Ascending aorta (tissue), 2 donors: ENCODE measurements at regions not wholly inside any gene's neighbourhood (a gene's known extent, or its start where the extent isn't known, plus 50 kb on each side); places are given as distances from the start of the nearest gene placed in this dataset.

Experiments
- DNase-seq, 2 donors: peaks; one replicate each; pipeline ENCODE4 v3.0.0-alpha.2; 2019; ENCODE audit warnings: low spot score in 2 of 2
- H3K27ac ChIP-seq, 2 donors: fragments of 200-600 bp; sonication (generic); one replicate each; pipeline ENCODE4 v1.5.1; 2016 to 2017; ENCODE audit warnings: mild to moderate bottlenecking in 1 of 2
- H3K27me3 ChIP-seq: fragments of 200-600 bp; sonication (generic); one replicate; pipeline ENCODE4 v1.5.1; 2017
- H3K36me3 ChIP-seq, 2 donors: fragments of 200-600 bp; sonication (generic); one replicate each; pipeline ENCODE4 v1.5.1; 2016
- H3K4me1 ChIP-seq, 2 donors: fragments of 200-600 bp; sonication (generic); one replicate each; pipeline ENCODE4 v1.5.1; 2016 to 2017; ENCODE audit warnings: mild to moderate bottlenecking in 1 of 2
- H3K4me3 ChIP-seq, 2 donors: fragments of 200-600 bp; sonication (generic); one replicate each; pipeline ENCODE4 v1.5.1; 2016 to 2017; ENCODE audit warnings: mild to moderate bottlenecking in 1 of 2
- H3K9me3 ChIP-seq, 2 donors: fragments of 200-600 bp; sonication (generic); one replicate each; pipeline ENCODE4 v1.5.1; 2016
- intact Hi-C: fragments of 100-400 bp; cut with DNase I; formaldehyde crosslinking; loops from one replicate; pipeline ENCODE4 v1.15.1; 2023
- TF ChIP-seq, protein P1 (sequence below), 3 experiments: fragments of 200-600 bp in 2 of 3; fragments of 450-650 bp in 1 of 3; sonication (generic) in 2 of 3; IDR thresholded peaks; one replicate each; pipeline ENCODE4 v1.5.1; 2016 to 2019; ENCODE audit warnings: antibody characterized with exemption in 3 of 3, mild to moderate bottlenecking in 1 of 3, moderate library complexity in 1 of 3

DNA sequence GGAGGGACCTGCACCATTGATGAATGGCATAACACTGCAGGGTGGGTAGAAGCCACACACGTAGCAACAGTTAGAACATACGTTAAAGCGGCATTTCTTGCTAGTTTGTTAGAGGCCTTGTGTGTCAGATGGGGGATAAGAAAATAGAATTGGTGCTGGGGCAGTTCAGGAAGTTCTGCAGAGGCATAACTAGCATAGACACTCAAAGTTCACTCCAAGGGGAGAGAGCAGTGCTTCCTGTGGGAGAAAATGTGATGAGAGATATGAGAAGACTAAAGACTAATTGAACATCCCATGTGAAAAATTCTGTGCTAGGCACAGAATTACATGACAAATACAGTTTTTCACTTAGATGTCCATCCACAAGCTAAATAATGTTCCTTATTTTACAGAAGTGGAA is 327.1 kb downstream of the ZNF621 start:
- Histone ChIP-seq H3K9me3 (no peaks in the 10 kb centered on the region), H3K4me1 (no peaks in the 10 kb centered on the region), H3K36me3 (no peaks in the 10 kb centered on the region), H3K27ac (no peak overlapping the region), H3K27me3 (no peaks in the 10 kb centered on the region), H3K4me3 (no peak overlapping the region)
- no peak for DNase-seq
- intact Hi-C loops = no loop called here
- TF ChIP-seq, protein P1, sequence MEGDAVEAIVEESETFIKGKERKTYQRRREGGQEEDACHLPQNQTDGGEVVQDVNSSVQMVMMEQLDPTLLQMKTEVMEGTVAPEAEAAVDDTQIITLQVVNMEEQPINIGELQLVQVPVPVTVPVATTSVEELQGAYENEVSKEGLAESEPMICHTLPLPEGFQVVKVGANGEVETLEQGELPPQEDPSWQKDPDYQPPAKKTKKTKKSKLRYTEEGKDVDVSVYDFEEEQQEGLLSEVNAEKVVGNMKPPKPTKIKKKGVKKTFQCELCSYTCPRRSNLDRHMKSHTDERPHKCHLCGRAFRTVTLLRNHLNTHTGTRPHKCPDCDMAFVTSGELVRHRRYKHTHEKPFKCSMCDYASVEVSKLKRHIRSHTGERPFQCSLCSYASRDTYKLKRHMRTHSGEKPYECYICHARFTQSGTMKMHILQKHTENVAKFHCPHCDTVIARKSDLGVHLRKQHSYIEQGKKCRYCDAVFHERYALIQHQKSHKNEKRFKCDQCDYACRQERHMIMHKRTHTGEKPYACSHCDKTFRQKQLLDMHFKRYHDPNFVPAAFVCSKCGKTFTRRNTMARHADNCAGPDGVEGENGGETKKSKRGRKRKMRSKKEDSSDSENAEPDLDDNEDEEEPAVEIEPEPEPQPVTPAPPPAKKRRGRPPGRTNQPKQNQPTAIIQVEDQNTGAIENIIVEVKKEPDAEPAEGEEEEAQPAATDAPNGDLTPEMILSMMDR (IDR thresholded peaks at IDR 0.05) = no peak

DNA sequence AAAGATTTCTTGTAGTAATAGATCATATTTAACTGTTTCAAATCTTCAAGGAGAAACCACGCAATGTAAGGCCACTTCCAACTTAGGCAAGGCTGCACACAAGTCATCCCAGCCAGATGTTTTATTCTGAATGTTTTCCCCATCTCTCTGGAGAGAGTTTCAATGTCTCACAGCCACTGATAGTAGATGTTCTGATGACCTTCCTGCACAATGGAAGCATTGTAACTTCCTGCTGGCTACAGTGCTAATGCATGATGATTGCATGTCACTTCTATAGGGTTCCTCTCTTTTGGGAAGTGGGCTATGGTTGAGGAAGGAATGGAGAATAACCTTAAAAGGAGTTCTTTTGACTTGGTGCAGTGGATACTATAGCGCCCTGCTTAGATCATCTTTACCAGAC is 328.0 kb downstream of the ZNF621 start:
- no peak for DNase-seq
- TF ChIP-seq, protein P1 (IDR thresholded peaks at IDR 0.05) = no peak
- Histone ChIP-seq H3K4me3 (no peak overlapping the region), H3K36me3 (no peaks in the 10 kb centered on the region), H3K27me3 (no peaks in the 10 kb centered on the region), H3K9me3 (no peaks in the 10 kb centered on the region), H3K4me1 (no peaks in the 10 kb centered on the region), H3K27ac (no peak overlapping the region)
- intact Hi-C loops = no loop called here

DNA sequence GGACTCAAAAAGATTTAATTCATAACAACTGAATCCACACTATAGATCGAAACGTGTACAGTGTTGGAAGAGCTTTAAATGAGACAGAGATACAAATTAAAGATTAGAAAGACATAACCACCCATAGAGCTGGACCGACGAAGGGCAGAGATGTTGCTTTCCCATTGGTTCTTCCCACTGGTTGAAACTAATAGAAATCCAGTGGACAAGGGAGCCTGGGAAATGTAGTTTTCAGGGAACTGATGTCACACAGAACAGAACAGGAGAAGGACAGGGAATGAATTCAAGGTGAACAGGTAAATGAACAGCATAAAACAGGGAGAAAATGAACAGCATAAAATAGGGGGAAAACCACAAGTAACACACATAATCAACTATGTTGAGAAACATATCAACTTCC is 328.7 kb downstream of the ZNF621 start:
- H3K27me3 ChIP-seq = no peaks in the 10 kb centered on the region
- DNase-seq = no peak
- TF ChIP-seq, protein P1 (IDR thresholded peaks at IDR 0.05) = no peak

DNA sequence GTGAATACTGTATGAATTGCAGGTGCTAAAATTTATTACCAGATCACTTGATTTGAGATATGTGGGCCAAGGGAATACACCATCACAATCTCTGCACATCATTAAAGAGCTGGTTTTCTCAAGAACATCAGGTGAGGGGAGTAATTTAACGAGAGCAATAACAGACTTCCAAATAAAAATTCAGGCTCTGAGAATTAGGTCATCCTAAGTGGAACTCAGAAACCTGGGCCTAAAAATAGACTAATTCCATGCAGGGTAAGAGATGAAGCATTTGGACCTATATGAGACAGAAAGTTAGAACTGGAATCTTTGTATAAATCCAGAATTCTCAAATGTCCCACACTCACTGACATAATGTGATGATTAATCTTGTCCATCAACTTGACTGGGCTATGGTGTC is 331.1 kb downstream of the ZNF621 start:
- no peak for DNase-seq
- no peaks in the 10 kb centered on the region for H3K27me3 ChIP-seq
- no peaks in the 10 kb centered on the region for H3K36me3 ChIP-seq
- no peak overlapping the region for H3K4me3 ChIP-seq
- H3K9me3 ChIP-seq = no peaks in the 10 kb centered on the region
- H3K4me1 ChIP-seq = no peaks in the 10 kb centered on the region
- TF ChIP-seq, protein P1 (IDR thresholded peaks at IDR 0.05) = no peak
- intact Hi-C loops = no loop called here
- H3K27ac ChIP-seq = no peak overlapping the region

More for the DNA sequence above, 328.7 kb downstream of the ZNF621 start:
- no peak overlapping the region for H3K27ac ChIP-seq
- intact Hi-C loops = no loop called here
- no peaks in the 10 kb centered on the region for H3K9me3 ChIP-seq
- no peak overlapping the region for H3K4me3 ChIP-seq
- H3K36me3 ChIP-seq = no peaks in the 10 kb centered on the region
- H3K4me1 ChIP-seq = no peaks in the 10 kb centered on the region

DNA sequence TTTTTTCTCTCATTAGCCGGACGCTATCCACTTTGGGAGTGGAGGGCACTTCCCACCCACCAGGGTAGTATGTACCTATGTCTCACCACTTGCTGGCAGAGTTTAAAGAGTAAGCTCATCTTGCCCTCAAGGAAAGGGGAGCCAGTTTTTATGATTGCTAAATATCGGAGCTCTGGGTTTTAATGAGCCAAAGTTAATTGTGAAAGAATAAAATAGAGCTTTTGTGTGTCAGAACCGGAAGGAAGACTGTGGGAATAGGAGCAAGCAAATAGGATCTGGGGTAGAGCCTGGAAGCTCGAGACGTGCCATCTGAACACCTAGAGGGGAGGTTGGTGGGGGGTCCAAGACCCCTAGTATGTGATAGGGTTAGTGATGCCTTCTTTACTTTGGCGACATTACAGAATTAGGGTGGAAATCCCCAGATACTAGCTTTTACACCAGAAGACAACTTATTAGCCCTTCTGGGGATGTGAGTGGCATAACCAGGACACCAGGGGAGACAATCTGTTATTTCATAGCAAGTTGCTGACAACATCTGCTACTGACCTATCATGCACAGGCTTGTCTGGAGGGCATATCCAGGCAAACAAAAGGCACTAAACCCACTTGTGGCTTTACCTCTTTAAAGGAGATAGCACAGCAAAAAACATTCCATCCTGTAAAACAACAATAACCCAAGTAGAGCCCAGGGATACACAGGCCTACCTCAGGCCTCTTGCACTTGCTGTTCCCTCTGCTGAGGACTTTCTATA is 333.8 kb downstream of the ZNF621 start:
- H3K27ac ChIP-seq = no peak overlapping the region
- H3K36me3 ChIP-seq = no peaks in the 10 kb centered on the region
- intact Hi-C loops = no loop called here
- TF ChIP-seq, protein P1 (IDR thresholded peaks at IDR 0.05) = no peak
- DNase-seq = no peak
- H3K27me3 ChIP-seq = no peaks in the 10 kb centered on the region
- no peak overlapping the region for H3K4me3 ChIP-seq
- no peaks in the 10 kb centered on the region for H3K4me1 ChIP-seq
- H3K9me3 ChIP-seq = no peaks in the 10 kb centered on the region
